Kasumi-1 (cell line): ENCODE measurements at regions not wholly inside any gene's neighbourhood (a gene's known extent, or its start where the extent isn't known, plus 50 kb on each side); places are given as distances from the start of the nearest gene placed in this dataset.

ENCODE experiments used
- DNase-seq, 2 experiments: peaks; one replicate each; lab custom pipeline; 2025; lab: John Stamatoyannopoulos, UW

DNA sequence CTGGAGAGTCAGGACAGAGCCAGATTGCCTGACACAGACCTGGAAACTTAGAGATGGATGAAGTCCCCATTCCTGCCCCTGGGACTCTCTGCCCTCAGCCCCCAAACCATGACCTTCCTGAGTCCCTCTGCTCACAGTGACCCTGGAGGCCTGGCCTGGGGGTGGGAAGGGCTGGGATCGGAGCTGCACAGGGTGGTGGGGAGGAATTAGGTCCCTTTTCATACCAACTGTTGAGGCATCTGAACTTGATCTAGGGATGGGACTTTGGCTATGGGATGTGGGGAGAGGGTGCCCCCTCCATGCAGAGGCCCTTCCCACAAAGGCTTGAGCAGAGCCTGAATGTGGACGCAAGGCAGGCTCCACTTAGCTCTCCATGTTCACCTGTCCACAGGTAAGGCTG is 144.1 kb downstream of the MRPL14 start:
- no peak for DNase-seq

DNA sequence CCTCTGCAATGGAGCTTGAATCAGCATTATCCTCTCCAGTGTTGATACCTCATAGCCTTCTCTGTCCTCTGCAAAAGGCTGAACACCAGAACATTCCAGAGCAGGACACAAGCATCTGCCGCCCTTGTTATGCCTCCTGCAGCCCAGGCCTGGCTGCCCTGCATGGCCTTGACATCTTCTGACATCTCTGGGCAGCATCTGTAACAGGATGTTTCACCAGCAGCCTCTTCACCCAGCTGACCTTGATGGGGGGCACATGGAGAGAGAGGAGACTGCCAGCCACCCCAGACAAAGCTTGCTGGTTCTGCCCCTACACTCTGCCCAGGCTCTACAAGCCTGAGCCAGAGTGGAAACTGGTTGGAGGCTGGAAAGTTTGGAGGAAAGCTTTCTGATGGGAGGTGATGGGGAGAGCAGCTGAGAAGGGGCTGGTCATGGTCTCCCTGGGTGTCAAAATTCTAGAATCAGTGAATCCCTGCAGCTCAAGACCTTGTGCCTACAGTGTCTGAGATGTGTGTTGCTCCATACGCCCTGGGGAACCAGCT is 145.1 kb downstream of the MRPL14 start:
- DNase-seq = no peak

DNA sequence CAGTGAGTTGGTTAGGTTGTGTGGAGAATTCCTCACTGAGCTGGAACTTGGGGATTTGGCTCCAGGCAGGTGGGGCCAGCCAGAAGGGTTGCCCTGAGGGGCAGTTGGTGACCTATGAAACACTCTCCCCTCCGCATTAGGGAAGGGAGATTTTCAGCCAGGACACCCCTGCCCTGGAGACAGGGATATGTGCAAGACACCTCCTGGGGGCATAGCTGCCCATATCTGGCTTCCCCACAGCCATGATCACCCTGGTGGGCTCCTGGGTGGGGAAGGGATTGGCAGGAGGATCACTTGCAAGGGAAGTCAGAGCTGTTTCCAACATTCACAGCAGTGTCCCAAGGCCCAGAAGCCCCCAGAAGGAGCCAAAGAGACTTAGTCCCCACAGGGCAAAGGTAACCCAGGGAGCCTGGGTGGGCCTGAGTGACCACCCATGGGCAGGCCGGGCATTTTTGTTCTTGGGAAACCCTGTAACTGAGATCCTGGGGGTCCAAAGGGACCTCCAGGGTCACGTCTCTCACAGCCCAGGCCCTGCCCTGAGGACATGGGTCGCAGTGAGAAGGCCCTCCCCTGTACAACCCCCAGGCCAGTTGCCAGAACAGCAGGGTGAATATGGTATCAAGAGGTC is 145.8 kb downstream of the MRPL14 start:
- DNase-seq = no peak

DNA sequence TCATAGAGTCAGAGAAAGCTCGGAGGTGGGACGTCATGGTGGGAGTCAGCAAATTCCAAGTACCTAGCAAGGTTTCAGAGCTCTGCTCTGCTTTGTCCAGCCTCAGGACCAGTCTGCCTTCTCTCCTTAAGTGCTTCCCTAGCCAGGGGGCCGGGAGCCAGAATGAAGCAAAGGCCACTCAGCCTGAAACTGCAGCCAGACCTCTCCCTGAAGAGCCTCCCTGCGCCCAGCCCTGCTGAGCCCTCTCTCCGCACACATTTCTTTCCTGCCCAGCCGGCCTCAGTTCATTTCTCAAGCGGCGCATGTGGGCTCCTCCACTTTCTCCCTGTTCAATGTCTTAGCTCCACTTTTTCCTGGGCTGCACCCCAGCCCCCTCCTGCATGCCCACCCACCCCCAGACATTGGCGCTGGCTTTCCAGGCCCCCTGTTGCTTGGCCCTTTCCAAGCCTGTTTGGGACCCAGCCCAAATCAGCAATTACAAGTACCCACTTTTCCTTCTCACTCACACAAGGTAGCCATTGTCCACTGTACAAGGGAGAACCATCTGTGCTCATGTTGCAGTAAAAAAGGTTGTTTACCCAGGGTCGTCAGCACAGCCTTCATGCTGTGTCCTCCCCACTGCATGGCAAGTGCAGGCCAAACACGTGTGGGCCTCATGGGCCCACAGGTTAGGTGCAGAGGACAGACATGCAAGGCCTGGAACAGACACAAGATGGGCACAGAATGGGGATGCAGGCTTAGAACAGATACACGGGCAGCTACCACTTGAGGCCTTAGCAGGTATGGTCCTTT is 147.1 kb downstream of the MRPL14 start:
- no peak for DNase-seq

DNA sequence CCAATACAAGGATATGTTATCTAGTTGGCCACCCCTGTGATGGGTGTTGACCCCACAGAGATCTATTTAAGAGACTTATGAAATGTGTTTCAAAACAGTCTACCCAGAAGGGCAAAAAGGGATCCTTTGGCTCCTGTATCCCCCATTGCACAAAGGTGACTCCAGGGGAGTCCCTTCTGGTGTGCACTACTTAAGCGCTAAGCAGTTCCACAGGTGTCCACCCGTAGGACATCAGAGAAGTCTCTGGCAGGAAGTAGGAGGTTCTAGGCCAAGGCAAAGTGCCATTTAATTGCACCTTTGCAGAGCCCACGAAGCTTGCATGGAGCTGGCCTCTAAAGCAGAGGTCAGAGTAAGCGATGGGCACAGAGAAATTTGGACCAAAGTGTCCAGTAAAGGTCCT is 147.7 kb downstream of the MRPL14 start:
- no peak for DNase-seq

DNA sequence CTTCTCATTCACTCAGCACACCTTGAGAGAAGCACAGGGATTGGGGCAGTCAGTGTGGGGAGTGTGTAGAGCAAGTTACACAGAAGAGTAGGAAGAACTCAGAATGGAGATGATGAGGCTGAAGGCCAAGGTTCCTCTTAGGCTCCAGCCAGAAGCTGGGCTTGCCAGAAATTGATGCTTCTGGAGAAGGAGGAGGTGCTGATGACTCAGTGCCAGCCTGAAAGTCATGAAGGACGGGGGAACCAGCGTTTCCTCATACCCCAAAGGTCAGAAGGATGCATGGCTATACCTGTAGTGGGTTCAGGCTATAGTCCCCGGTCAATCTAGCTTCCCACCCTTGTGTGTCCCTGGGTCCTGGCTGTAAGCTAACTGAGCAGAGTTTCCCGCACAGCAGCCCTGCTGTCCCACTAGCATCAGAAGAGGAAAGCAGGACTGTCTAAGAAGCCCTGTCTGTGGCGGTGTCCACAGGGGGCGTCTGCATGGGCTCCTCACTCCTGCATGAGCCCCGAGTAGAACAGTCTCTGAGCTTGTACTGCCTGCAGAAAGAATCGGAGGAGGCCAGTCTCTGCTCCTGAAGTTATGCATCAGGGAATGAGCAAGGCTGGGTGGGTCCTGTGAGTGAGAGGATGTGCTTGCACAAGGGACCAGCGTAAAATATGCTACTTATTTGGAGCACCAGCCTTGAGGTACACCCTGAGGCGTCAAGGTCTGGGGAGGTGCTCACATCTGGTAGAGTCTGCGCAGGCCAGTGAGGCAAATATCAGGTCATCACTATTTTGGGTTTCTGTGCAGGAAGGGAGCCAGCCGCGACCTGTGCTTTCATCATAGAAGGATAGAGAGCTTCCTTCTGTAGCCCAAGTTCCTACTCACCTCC is 148.5 kb downstream of the MRPL14 start:
- no peak for DNase-seq

DNA sequence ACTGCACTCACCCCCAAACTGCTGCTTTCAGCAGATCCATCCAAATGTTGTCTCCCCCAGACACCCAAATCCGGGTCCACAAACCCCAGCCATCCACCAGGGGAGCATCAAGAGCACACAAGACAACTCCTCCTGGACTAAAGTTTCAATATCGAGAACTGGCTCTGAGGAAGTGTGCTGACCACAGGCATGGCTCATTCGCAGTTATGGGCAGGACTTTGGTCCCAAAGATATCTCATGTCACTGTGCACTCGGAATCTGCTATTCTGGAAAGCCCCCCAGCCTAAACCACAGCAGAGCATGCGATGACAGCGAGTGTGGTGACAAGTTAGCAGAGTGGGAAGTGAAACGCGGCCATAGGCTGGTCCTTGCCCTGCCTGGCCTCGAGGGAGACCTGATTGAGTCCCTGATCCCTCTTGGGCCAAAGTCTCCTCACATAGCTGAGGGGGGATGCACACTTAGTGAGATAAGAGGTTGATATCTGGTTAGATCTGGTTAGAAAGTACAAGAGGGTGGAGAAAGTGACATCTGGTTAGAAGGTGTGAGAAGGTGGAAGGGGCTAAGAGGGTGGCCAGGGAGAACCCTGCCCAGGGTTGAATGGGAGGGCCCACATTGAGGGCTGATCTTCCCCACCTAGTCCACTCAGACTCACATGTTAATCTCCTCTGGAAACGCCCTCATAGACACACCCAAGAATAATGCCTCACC is 149.7 kb downstream of the MRPL14 start:
- peak in 1 of 2 experiments; percentile 11 for DNase-seq

DNA sequence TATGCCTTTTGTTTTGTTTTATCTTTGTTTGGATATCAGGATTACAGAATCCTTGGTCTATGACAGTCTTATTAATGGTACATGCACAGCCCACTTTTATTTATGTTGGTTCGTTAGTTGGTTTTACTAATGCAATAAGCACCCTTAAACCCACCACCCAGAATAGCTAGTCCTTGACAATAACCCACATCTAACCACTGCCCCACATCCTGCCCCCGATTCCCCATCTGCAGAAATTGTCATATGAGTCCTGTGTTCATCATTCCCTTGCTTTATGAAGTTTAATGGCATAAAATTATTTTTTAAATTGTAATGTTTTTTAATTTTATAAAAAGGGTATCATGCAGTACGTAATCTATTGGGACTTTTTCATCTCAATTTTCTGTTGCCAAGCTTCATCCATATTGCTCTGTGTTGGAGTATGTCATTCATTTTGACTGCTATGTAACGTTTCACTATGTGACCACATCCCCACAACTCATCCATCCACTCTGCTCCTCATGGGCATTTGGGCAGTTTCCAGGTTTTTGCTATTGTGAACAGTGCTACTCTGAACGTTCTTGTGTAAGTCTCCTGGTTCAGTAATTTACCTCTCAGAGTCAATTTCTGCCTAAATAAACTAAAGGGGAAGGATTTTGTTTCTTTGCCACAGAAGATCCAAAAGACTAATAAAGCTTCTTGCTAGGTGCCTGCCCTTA is 150.4 kb downstream of the MRPL14 start:
- no peak for DNase-seq

DNA sequence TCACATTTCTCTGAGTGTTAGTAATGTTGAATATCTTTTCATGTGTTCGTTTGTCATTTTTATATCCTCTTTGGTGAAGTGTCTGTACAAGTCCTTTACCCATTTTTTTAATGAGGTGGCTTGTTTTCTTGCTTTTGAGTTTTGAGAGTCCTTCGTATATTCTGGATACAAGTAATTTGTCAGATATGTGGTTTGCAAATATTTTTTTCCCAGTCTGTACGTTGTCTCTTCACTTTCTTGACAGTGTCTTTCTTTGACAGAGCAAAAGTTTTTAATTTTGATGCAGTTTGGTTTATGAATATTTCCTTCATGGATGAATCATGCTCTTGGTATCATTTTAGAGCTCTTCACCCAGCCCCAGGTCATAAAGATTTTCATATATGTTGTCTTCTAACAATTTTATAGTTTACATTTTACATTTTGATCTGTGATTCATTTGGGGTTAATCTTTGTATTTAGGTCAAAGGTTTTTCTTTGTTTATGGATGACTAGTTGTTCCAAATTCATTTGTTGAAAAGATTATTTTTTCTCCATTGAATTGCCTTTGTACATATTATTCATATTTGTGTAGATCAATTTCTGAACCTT is 152.5 kb downstream of the MRPL14 start:
- DNase-seq = no peak

DNA sequence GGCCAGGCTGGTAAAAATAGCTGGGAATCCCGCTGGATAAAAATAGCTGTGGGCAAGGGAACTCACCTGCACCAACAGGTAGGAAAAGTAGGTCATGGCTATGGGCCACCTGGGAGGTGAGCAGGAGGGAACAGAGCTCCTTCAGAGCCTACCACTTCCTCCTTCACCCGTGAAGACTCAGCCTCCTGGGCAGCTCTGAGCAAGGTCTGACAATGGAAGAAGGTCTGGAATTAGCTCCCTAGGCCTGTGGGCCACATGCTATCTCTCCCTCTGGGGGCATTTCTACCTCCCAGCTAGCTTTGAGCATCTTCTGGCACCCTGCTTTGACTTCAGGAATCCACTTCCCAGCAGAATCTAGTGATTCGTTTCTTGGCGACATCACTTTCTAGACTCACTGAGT is 153.9 kb downstream of the MRPL14 start:
- DNase-seq = no peak

DNA sequence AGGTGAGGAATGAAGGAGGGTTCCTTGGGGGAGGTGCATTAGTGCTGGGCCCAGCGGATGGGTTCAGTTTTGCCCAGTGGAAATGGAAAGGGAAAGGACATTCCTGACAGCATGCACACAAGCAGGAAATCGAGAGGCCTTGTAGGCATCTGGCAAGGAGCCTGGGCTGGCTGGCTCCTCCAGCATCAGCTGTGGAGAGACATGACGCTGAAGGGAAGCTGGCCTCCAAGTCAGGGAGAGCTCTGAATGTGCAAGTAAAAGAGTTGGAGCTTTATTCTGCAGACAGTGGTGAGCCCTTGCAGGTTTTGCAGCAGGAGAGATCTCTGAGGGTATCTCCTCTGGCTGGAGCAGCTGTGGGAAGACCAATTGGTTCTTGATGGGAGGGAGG is 154.3 kb downstream of the MRPL14 start:
- DNase-seq = no peak

DNA sequence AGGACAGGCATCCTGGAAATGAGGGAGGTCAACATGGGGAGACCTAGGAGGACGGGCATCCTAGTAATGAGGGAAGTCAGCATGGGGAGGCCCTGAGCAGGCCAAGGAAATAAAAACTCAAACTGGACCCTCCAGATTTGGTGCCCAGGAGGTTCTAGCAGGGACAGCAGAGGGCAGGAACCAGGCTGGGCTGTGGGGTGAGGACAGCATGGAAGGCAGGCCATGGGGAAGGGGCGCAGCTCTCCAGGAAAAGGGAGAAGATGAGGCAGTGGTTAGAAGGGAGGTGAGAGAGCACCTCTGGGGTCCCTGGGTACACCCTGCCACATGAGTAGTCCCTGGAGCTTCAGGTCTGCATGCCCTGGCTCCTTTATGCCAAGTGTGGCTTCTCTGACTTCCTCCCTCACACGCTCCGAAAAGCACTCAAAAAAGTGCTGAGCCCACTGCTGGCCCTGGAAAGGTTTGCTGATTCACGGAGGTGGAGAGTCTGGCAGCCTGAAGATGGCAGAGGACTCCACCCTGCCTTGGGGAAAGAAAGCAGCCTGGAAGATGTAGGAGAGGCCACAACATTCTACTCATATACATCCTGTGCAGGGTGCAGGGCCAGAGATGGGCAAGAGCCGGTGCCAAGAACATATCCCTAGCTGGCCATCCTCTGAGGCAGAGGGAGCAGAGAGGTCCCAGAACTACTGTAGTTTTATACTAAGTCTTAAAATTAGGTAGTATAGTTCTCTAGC is 154.9 kb downstream of the MRPL14 start:
- no peak for DNase-seq

DNA sequence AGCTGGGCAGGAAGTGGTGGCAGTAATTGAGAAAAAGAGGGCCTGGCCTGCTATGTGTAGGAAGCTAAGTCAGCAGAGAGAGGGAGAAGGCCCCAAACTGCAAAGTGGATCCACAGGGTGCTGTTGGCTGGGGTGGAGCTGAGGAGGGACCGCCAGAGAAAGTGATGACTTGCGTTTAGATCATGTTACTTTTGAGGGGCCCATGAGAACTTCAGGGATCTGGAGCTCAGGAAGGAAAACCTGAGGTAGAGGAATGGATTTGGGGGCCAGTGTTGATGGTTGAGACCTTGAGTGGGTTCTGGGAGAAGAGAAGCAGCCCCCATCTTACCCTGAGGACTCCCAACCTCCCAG is 155.5 kb downstream of the MRPL14 start:
- DNase-seq = no peak

DNA sequence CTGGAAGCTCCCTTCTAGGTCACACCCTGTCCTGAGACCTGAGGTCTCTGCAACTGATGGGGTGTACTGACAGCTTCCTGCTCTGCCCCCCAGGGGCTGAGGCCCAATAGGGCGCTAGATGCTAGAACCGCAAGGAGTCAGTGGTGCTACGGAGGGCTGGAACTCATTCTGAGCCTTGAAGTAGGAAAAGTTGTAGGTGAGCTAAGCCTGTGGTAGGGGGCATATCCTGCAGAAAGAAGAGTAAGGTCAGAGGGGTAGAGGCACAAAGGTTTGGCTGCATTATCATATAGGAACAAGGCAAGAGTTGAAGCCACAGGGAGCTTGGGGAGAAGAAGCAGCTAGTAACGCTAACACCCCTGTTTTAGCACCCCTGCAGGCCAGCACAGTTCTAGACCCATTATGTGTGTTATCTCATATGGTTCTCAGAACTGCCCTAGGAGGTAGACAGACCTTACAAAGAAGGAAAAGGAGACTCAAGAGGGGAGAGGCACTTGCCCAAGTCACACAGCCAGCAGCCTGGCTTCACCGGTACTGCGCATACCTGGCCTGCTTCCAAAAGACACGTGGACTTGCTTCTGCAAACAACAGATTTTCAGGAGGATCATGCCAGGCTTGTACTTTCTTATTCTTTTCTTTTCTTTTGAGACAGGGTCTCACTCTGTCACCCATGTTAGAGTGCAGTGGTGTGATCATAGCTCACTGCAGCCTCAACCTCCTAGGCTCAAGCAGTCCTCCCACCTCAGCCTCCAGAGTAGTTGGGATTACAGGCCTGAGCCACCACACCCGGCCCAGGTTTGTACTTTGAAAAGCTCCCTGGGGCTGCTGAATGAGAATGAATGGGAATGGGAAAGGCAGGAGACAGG is 156.1 kb downstream of the MRPL14 start:
- no peak for DNase-seq

DNA sequence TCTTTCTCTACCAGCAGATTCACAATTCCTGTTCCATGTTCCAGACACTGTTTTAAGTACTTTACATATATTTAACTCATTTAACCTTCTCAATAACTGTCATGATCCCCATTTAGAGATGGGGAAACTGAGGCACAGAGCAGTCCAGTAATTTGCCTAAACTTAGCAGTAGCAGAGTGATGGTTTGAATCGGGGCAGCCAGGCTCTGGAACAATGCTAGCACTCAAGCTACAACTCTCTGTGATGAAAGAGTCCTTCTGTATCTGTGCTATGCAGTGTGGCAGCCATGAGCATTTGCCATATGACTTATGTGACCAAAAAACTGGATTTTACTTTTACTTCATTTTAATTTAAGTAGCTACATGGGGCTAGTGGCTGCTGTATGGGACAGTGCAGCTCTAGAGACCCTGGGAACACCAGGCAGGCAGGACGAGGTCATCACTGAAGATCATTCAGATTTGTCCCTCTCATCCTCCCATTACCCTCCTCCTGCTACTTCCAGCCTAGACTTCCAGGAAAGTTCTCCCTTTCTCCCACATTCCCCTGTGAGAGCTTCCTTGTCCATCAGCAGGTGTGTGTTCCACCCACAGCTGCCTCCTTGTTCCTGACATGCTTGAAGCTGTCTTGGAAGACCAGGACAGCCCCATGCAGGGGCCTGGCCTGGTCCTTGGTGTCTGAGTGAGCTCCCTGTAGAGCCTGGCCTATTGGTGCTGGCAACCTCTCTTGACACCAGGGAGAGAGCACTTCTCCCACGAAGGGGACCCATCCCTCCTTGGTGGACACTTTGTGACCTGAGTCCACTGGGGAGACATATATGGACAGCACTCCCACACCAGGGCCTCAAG is 157.0 kb downstream of the MRPL14 start:
- DNase-seq = no peak

DNA sequence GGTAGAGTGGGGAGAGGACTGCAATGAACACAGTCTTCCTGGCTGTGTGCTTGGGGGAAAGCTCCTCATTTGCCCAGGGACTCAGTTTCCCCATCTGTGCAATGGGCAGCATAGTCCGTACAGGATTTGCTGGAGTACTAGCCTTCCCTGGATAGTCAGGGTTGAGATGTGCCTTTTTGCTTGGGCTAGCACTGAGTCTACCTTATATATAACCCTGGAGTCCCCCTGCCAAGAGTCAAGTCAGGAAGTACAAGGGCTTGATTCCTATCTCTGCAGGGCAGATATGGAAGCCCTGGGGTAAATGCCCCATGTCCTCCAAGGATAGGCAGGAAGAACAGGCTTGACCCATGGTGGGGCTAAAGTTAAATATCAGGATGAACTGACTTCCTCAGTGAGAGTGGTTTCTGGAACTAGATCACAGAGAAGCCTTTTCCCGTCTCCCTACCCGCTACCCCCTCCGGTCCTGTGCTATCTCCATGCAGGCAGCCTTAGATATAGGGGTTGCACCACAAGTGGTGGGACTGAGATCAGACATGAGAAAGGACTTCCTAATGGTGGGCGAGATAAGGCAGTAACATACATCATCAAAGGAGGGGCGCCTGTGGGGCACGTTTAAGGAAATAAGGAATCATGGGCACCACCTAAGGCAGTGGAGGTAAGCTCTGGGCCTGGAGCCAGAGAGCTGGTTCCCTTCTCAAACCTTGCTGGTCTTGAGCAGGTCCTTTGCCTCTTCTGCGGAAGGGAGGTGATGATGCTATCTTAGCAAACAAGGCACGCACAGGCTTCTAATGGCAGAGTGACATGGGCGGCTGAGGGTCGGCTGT is 157.9 kb downstream of the MRPL14 start:
- no peak for DNase-seq
